ENCODE measurements at regions not wholly inside any gene's neighbourhood (a gene's known extent, or its start where the extent isn't known, plus 50 kb on each side); places are given as distances from the start of the nearest gene placed in this dataset.
"Not testable (repeated sequence)": the region's sequence is repeated elsewhere in the genome, so short reads cannot be mapped to it uniquely, and the experiment has no call there.

DNA sequence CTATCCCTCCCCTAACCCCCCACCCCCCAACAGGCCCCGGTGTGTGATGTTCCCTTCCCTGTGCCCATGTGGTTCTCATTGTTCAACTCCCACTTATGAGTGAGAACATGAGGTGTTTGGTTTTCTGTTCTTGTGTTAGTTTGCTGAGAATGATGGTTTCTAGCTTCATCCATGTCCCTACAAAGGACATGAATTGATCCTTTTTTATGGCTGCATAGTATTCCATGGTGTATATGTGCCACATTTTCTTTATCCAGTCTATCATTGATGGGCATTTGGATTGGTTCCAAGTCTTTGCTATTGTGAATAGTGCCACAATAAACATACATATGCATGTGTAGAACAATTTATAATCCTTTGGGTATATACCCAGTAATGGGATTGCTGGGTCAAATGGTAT, 612.1 kb upstream of the ADGRB3 start:
- not testable (repeated sequence) for TF ChIP-seq CTCF (IDR thresholded peaks at IDR 0.05; ENCODE audit: control extremely low read depth in 1 of 3, insufficient read depth in 1 of 3, low read depth in 1 of 3, low read length in 3 of 3); POLR2A (IDR thresholded peaks at IDR 0.05; ENCODE audit: control extremely low read depth in 1 of 2, low read depth in 2 of 2, low read length in 2 of 2); HDAC6 (IDR thresholded peaks at IDR 0.05; ENCODE audit: low read depth, low read length); YY1 (IDR thresholded peaks at IDR 0.05; ENCODE audit: low read depth, low read length); POLR2AphosphoS5 (IDR thresholded peaks at IDR 0.05; ENCODE audit: low read depth, low read length); SIN3A (conservative IDR thresholded peaks at IDR 0.05 in 1 of 2, IDR thresholded peaks at IDR 0.05 in 1 of 2; ENCODE audit: low read depth in 1 of 2, low read length in 2 of 2); EZH2 (IDR thresholded peaks at IDR 0.05; ENCODE audit: low read depth, low read length, severe bottlenecking); RFX5 (IDR thresholded peaks at IDR 0.05; ENCODE audit: borderline replicate concordance, low read depth, low read length); HDAC2 (IDR thresholded peaks at IDR 0.05; ENCODE audit: borderline replicate concordance in 1 of 2, low read depth in 2 of 2, low read length in 2 of 2); CHD7 (IDR thresholded peaks at IDR 0.05; ENCODE audit: insufficient replicate concordance, low read length)
- TF ChIP-seq, protein P1, sequence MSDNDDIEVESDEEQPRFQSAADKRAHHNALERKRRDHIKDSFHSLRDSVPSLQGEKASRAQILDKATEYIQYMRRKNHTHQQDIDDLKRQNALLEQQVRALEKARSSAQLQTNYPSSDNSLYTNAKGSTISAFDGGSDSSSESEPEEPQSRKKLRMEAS (IDR thresholded peaks at IDR 0.05) = not testable (repeated sequence)

Data from H1 (cell line).